UCSD-AML1 (cell line): ENCODE measurements at regions not wholly inside any gene's neighbourhood (a gene's known extent, or its start where the extent isn't known, plus 50 kb on each side); places are given as distances from the start of the nearest gene placed in this dataset.

ENCODE experiments used
- DNase-seq: peaks from one replicate; lab custom pipeline; 2025; ENCODE audit not compliant: unreplicated experiment; lab: John Stamatoyannopoulos, UW

GRCh38 chr2:4464634-4465266 lies 761.4 kb downstream of the DCDC2C start:
- DNase-seq: no peak

GRCh38 chr2:4465671-4466070 lies 762.3 kb downstream of the DCDC2C start:
- no peak for DNase-seq

- no peak for DNase-seq
These were observed 772.2 kb downstream of the DCDC2C start for GRCh38 chr2:4475618-4476017.

GRCh38 chr2:4483050-4483449 lies 779.7 kb downstream of the DCDC2C start:
- no peak for DNase-seq

GRCh38 chr2:4486971-4487370 lies 783.6 kb downstream of the DCDC2C start:
- no peak for DNase-seq

GRCh38 chr2:4499316-4500030 lies 796.1 kb downstream of the DCDC2C start:
- DNase-seq: no peak

GRCh38 chr2:4501525-4501924 lies 798.1 kb downstream of the DCDC2C start:
- DNase-seq: no peak

GRCh38 chr2:4502230-4502843 lies 799.0 kb downstream of the DCDC2C start:
- DNase-seq: no peak

- no peak for DNase-seq
These were observed 804.3 kb downstream of the DCDC2C start for GRCh38 chr2:4507661-4508060.

GRCh38 chr2:4515871-4516761 lies 812.7 kb downstream of the DCDC2C start:
- no peak for DNase-seq

GRCh38 chr2:4518596-4518995 lies 815.2 kb downstream of the DCDC2C start:
- DNase-seq: no peak

- DNase-seq: no peak
These were observed 819.4 kb downstream of the DCDC2C start for GRCh38 chr2:4522498-4523421.

- no peak for DNase-seq
These were observed 824.0 kb downstream of the DCDC2C start for GRCh38 chr2:4527416-4527815.

- no peak for DNase-seq
These were observed 824.9 kb downstream of the DCDC2C start for GRCh38 chr2:4528246-4528645.

- DNase-seq: no peak
These were observed 825.4 kb downstream of the DCDC2C start for GRCh38 chr2:4528773-4529172.

GRCh38 chr2:4529738-4530137 lies 826.4 kb downstream of the DCDC2C start:
- DNase-seq: no peak

GRCh38 chr2:4530231-4530630 lies 826.9 kb downstream of the DCDC2C start:
- no peak for DNase-seq

- no peak for DNase-seq
These were observed 830.4 kb downstream of the DCDC2C start for GRCh38 chr2:4533806-4534205.

- no peak for DNase-seq
These were observed 835.7 kb downstream of the DCDC2C start for GRCh38 chr2:4539121-4539520.

- DNase-seq: no peak
These were observed 846.4 kb downstream of the DCDC2C start for GRCh38 chr2:4549666-4550210.
